ENCODE measurements at regions not wholly inside any gene's neighbourhood (a gene's known extent, or its start where the extent isn't known, plus 50 kb on each side); places are given as distances from the start of the nearest gene placed in this dataset.

DNA sequence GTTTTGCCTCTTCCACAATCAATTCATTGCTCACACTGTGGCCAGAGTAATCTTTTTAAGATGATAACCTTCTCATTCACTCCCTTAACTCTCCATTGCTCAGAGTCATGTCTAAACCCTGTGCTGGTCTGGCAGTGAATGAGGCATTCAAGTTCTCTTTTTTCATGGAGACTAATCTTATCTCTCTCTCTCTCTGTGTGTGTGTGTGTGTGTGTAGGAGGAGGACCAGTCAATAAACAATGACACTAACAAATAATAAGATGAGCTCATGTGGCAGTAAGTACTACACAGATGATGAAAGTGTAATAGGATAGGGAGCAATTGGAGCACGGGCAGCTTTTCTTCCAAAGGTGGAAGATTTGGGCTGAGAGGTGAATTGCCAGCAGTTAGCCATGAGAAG lies 122.0 kb upstream of the B3GALT2 start:
- no peaks in the 10 kb centered on the region for H3K79me2 ChIP-seq (ENCODE audit: control insufficient read depth, insufficient read depth, low read length)
- H2AFZ ChIP-seq (ENCODE audit: low read depth, low read length): no peak overlapping the region
- H3K9me1 ChIP-seq (replicated peaks; ENCODE audit: control insufficient read depth, extremely low read depth, insufficient read depth, low read length): no peaks in the 10 kb centered on the region
- no peaks in the 10 kb centered on the region for H3K4me1 ChIP-seq (ENCODE audit: control insufficient read depth, extremely low read depth, insufficient read depth, low read length)
- BruUV-seq (replicated peaks): no TSS peak
- no peaks in the 10 kb centered on the region for H3K27me3 ChIP-seq (ENCODE audit: control insufficient read depth in 2 of 2, insufficient read depth in 2 of 2, low read length in 2 of 2)
- H3K4me3 ChIP-seq (replicated peaks in 1 of 3; ENCODE audit: insufficient read depth in 1 of 3, low read depth in 1 of 3, low read length in 3 of 3): no peak overlapping the region
- H3K4me2 ChIP-seq (ENCODE audit: insufficient read depth, low read length): no peak overlapping the region
- intact Hi-C loops (cut with micrococcal nuclease) (no loop called here), dilution Hi-C loops (cut with MboI; ENCODE audit: extremely low pct_ligation_motif_present, low sequenced_read_pairs) (no loop called here)
- no peak overlapping the region for H3K9ac ChIP-seq (replicated peaks; ENCODE audit: extremely low read depth, insufficient read depth, low read length)
- TF ChIP-seq POLR2A (IDR thresholded peaks at IDR 0.05; ENCODE audit: low read depth, low read length): no peak
- TF ChIP-seq EZH2 (IDR thresholded peaks at IDR 0.05; ENCODE audit: borderline replicate concordance, low read depth, low read length, severe bottlenecking): no peak
- no peak for TF ChIP-seq GATA2 (IDR thresholded peaks at IDR 0.05; ENCODE audit: insufficient read depth, insufficient read length, low read depth, low read length)
- TF ChIP-seq, protein P1, sequence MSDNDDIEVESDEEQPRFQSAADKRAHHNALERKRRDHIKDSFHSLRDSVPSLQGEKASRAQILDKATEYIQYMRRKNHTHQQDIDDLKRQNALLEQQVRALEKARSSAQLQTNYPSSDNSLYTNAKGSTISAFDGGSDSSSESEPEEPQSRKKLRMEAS (IDR thresholded peaks at IDR 0.05; ENCODE audit: insufficient read depth, insufficient read length): no peak
- TF ChIP-seq, protein P2, sequence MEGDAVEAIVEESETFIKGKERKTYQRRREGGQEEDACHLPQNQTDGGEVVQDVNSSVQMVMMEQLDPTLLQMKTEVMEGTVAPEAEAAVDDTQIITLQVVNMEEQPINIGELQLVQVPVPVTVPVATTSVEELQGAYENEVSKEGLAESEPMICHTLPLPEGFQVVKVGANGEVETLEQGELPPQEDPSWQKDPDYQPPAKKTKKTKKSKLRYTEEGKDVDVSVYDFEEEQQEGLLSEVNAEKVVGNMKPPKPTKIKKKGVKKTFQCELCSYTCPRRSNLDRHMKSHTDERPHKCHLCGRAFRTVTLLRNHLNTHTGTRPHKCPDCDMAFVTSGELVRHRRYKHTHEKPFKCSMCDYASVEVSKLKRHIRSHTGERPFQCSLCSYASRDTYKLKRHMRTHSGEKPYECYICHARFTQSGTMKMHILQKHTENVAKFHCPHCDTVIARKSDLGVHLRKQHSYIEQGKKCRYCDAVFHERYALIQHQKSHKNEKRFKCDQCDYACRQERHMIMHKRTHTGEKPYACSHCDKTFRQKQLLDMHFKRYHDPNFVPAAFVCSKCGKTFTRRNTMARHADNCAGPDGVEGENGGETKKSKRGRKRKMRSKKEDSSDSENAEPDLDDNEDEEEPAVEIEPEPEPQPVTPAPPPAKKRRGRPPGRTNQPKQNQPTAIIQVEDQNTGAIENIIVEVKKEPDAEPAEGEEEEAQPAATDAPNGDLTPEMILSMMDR (IDR thresholded peaks at IDR 0.05; ENCODE audit: extremely low read depth in 1 of 2, insufficient read depth in 1 of 2, low read depth in 1 of 2, low read length in 2 of 2): no peak
- TF ChIP-seq JUN (IDR thresholded peaks at IDR 0.05; ENCODE audit: borderline replicate concordance, insufficient read depth, insufficient read length, low read depth): no peak
- no peak for TF ChIP-seq POLR2AphosphoS5 (IDR thresholded peaks at IDR 0.05; ENCODE audit: insufficient read depth, low read depth, low read length)
- no peak for TF ChIP-seq FOS (IDR thresholded peaks at IDR 0.05; ENCODE audit: borderline replicate concordance, insufficient read depth, low read length)
- TF ChIP-seq MYC (IDR thresholded peaks at IDR 0.05; ENCODE audit: low read depth, low read length): no peak
- ChIA-PET CTCF (interaction anchor here (1.0 kb wide), 2 partner anchors 8 to 9 kb away, joined by 3 to 4 read pairs; no protein-coding TSS in a partner anchor), POLR2A (no interaction called here)
- DNase-seq (ENCODE audit: low read depth, low spot score) (no peak), FAIRE-seq (no peak)
- no peaks in the 10 kb centered on the region for H4K20me1 ChIP-seq (replicated peaks; ENCODE audit: control insufficient read depth, extremely low read depth, insufficient read depth, low read length)
- H3K36me3 ChIP-seq (ENCODE audit: control insufficient read depth in 2 of 2, extremely low read depth in 1 of 2, insufficient read depth in 2 of 2, low read length in 2 of 2): no peaks in the 10 kb centered on the region
- no peak overlapping the region for H3K27ac ChIP-seq (ENCODE audit: insufficient read depth, low read depth, low read length)
- no peaks in the 10 kb centered on the region for H3K9me3 ChIP-seq (replicated peaks; ENCODE audit: control insufficient read depth, insufficient read depth, low read length)
